ENCODE measurements at regions not wholly inside any gene's neighbourhood (a gene's known extent, or its start where the extent isn't known, plus 50 kb on each side); places are given as distances from the start of the nearest gene placed in this dataset.
A peak's percentile ranks its signal among the peaks of the same experiment; 100 is the strongest.

DNA sequence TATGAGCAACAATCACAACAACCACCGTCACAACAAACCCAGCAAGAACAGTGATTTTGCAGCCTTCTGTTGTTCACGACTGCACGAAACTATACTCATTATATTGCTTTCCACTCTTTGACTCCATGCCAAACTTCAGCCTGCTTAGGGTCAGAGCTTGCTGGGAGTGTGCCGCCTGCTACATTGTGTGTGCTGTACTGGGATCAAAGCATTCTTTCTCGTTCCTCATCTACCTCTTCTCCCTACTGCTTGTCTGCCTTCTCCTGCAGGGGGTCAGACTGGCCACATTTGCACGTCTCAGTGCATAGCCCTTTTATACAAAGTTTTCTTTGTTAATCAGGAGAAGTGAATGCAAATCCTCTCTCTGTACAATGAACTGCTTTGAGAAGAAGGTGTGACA, 401.6 kb upstream of the CITED2 start:
- 92% methylated on average over 6 of the region's 6 CpGs for WGBS
- H3K4me1 ChIP-seq (ENCODE audit: control insufficient read depth in 2 of 2, insufficient read depth in 2 of 2, low read length in 2 of 2), result no peaks in the 10 kb centered on the region
- no peak overlapping the region for H3K4me3 ChIP-seq (ENCODE audit: low read length in 2 of 2)
- no peaks in the 10 kb centered on the region for H3K27me3 ChIP-seq (ENCODE audit: control insufficient read depth in 2 of 2, insufficient read depth in 1 of 2, low read length in 1 of 2)
- H3K27ac ChIP-seq (ENCODE audit: low read depth in 1 of 2, low read length in 1 of 2), result no peak overlapping the region
- H3K9me3 ChIP-seq (ENCODE audit: control insufficient read depth in 2 of 2, insufficient read depth in 1 of 2, low read length in 1 of 2), result no peaks in the 10 kb centered on the region
- no peak for DNase-seq (ENCODE audit: low read depth in 6 of 9, low spot score in 9 of 9)
- no peaks in the 10 kb centered on the region for H3K36me3 ChIP-seq (ENCODE audit: control insufficient read depth in 2 of 2, insufficient read depth in 2 of 2, low read length in 1 of 2)

DNA sequence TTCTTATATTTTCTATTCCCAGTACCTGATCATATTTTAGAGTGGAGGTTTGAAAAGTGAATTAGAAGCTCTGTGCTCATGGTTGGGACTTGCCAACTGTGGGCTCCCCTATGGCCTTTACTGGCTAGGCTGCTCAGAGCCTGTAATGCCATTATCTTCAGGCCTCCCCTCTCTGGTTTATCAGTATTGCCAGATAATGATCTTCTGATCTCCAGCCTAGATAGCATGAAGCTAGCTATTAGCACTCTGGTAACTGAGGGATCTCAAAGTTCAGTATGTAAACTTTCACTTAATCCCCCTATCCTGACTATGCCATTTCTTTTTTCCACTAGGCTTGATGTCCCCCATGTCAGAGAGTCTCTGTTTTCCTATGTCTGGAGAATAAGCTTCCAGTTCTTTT, 393.7 kb upstream of the CITED2 start:
- DNase-seq (ENCODE audit: low read depth in 6 of 9, low spot score in 9 of 9), result no peak
- Histone ChIP-seq H3K4me3 (ENCODE audit: low read length in 2 of 2) (no peak overlapping the region), H3K4me1 (ENCODE audit: control insufficient read depth in 2 of 2, insufficient read depth in 2 of 2, low read length in 2 of 2) (no peaks in the 10 kb centered on the region), H3K27me3 (ENCODE audit: control insufficient read depth in 2 of 2, insufficient read depth in 1 of 2, low read length in 1 of 2) (no peaks in the 10 kb centered on the region), H3K9me3 (ENCODE audit: control insufficient read depth in 2 of 2, insufficient read depth in 1 of 2, low read length in 1 of 2) (no peaks in the 10 kb centered on the region), H3K36me3 (ENCODE audit: control insufficient read depth in 2 of 2, insufficient read depth in 2 of 2, low read length in 1 of 2) (no peaks in the 10 kb centered on the region), H3K27ac (ENCODE audit: low read depth in 1 of 2, low read length in 1 of 2) (no peak overlapping the region)

- Histone ChIP-seq H3K27me3 (ENCODE audit: control insufficient read depth in 2 of 2, insufficient read depth in 1 of 2, low read length in 1 of 2) (no peaks in the 10 kb centered on the region), H3K36me3 (ENCODE audit: control insufficient read depth in 2 of 2, insufficient read depth in 2 of 2, low read length in 1 of 2) (no peaks in the 10 kb centered on the region), H3K9me3 (ENCODE audit: control insufficient read depth in 2 of 2, insufficient read depth in 1 of 2, low read length in 1 of 2) (no peaks in the 10 kb centered on the region), H3K4me3 (ENCODE audit: low read length in 2 of 2) (no peak overlapping the region), H3K4me1 (ENCODE audit: control insufficient read depth in 2 of 2, insufficient read depth in 2 of 2, low read length in 2 of 2) (no peaks in the 10 kb centered on the region), H3K27ac (ENCODE audit: low read depth in 1 of 2, low read length in 1 of 2) (no peak overlapping the region)
- no peak for DNase-seq (ENCODE audit: low read depth in 6 of 9, low spot score in 9 of 9)
- 95% methylated on average over 2 of the region's 2 CpGs for WGBS
Measured at GRCh38 chr6:139766796-139767195, 392.3 kb upstream of the CITED2 start.

DNA sequence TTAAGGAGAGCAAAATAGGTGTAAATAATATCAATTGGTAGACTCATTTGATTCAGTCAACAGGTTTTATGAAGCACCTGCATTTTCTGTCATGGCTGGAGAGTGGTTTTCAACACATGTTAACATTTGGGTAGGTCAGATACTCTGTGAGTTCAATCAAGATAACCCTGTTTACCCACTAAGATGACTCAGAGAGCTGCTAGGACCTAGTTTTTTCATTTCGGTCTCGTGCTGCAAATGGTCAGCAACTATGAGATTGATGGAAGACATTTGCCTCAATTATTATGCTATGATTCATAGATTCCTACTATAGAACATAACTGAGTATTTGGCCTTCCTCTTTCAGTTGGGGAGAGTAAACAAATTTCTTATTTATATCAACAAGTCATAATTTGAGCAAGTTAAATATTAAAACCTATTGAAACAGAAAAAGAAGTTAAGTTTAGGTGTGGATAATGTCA, 391.4 kb upstream of the CITED2 start:
- Histone ChIP-seq H3K9me3 (ENCODE audit: control insufficient read depth in 2 of 2, insufficient read depth in 1 of 2, low read length in 1 of 2) (no peaks in the 10 kb centered on the region), H3K4me3 (ENCODE audit: low read length in 2 of 2) (no peak overlapping the region), H3K27ac (ENCODE audit: low read depth in 1 of 2, low read length in 1 of 2) (no peak overlapping the region), H3K36me3 (ENCODE audit: control insufficient read depth in 2 of 2, insufficient read depth in 2 of 2, low read length in 1 of 2) (no peaks in the 10 kb centered on the region), H3K27me3 (ENCODE audit: control insufficient read depth in 2 of 2, insufficient read depth in 1 of 2, low read length in 1 of 2) (no peaks in the 10 kb centered on the region), H3K4me1 (ENCODE audit: control insufficient read depth in 2 of 2, insufficient read depth in 2 of 2, low read length in 2 of 2) (no peaks in the 10 kb centered on the region)
- no peak for DNase-seq (ENCODE audit: low read depth in 6 of 9, low spot score in 9 of 9)
- 96% methylated on average over 2 of the region's 2 CpGs for WGBS

DNA sequence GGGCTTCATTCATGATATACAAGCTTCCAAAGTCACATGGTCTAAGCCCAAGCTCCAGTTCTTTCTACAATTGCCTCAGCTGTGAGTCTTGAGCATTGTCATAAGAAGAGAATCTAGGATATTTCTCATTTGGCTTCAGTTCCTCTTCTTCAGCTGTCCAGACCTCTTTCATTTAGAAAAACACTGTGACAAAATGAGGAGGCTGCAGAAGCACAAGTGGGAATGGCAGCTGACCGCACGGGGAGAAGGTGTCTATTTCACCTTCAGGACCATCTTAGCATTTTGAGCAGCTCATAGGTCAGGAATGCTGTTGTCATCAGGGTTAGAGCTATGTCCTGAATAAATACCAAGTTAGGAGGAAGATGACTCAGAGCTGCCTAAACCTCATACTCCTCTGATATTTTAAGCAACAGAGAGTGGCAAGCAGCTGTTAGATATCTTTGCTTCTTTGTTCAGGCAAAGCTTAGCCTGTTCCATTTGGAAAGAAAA, 390.1 kb upstream of the CITED2 start:
- DNase-seq (ENCODE audit: low read depth in 6 of 9, low spot score in 9 of 9), result peak in 3 of 9 donors; percentile 4 to 12 (median 11)
- H3K4me1 ChIP-seq (ENCODE audit: control insufficient read depth in 2 of 2, insufficient read depth in 2 of 2, low read length in 2 of 2), result no peaks in the 10 kb centered on the region
- H3K4me3 ChIP-seq (ENCODE audit: low read length in 2 of 2), result no peak overlapping the region
- no peaks in the 10 kb centered on the region for H3K9me3 ChIP-seq (ENCODE audit: control insufficient read depth in 2 of 2, insufficient read depth in 1 of 2, low read length in 1 of 2)
- peak overlapping the region in 1 of 2 donors; percentile 33 for H3K27ac ChIP-seq (ENCODE audit: low read depth in 1 of 2, low read length in 1 of 2)
- H3K36me3 ChIP-seq (ENCODE audit: control insufficient read depth in 2 of 2, insufficient read depth in 2 of 2, low read length in 1 of 2), result no peaks in the 10 kb centered on the region
- no peaks in the 10 kb centered on the region for H3K27me3 ChIP-seq (ENCODE audit: control insufficient read depth in 2 of 2, insufficient read depth in 1 of 2, low read length in 1 of 2)
- WGBS, result 83% methylated on average over 2 of the region's 2 CpGs

GRCh38 chr6:139763468-139764210, 389.2 kb upstream of the CITED2 start:
- no peaks in the 10 kb centered on the region for H3K36me3 ChIP-seq (ENCODE audit: control insufficient read depth in 2 of 2, insufficient read depth in 2 of 2, low read length in 1 of 2)
- DNase-seq (ENCODE audit: low read depth in 6 of 9, low spot score in 9 of 9), result no peak
- H3K27ac ChIP-seq (ENCODE audit: low read depth in 1 of 2, low read length in 1 of 2), result peak overlapping the region in 1 of 2 donors; percentile 31
- no peak overlapping the region for H3K4me3 ChIP-seq (ENCODE audit: low read length in 2 of 2)
- no peaks in the 10 kb centered on the region for H3K27me3 ChIP-seq (ENCODE audit: control insufficient read depth in 2 of 2, insufficient read depth in 1 of 2, low read length in 1 of 2)
- no peaks in the 10 kb centered on the region for H3K9me3 ChIP-seq (ENCODE audit: control insufficient read depth in 2 of 2, insufficient read depth in 1 of 2, low read length in 1 of 2)
- H3K4me1 ChIP-seq (ENCODE audit: control insufficient read depth in 2 of 2, insufficient read depth in 2 of 2, low read length in 2 of 2), result no peaks in the 10 kb centered on the region
- 93% methylated on average over 4 of the region's 4 CpGs for WGBS

DNA sequence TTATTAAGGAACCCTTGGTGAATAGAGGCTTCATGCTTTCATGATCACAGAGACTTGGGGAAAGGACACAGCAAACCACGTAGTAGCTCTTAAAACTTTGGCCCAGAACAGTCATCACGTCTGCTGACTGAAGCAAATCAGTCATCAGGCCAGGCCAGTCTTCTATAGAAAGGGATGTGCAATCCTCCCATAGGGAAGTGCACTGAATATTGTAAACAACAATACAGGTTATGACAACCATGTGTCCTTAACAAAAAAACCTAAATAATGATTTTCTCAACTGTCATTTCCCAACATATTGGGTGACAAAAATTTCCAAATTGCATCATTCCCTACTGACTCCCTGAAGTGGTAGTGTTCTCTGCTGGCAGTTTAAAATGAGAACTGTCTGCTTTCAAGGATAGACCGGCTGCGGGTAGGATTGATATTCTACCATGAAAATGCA, 388.2 kb upstream of the CITED2 start:
- peak in 1 of 9 donors; percentile 12 for DNase-seq (ENCODE audit: low read depth in 6 of 9, low spot score in 9 of 9)
- no peaks in the 10 kb centered on the region for H3K27me3 ChIP-seq (ENCODE audit: control insufficient read depth in 2 of 2, insufficient read depth in 1 of 2, low read length in 1 of 2)
- no peaks in the 10 kb centered on the region for H3K9me3 ChIP-seq (ENCODE audit: control insufficient read depth in 2 of 2, insufficient read depth in 1 of 2, low read length in 1 of 2)
- H3K4me1 ChIP-seq (ENCODE audit: control insufficient read depth in 2 of 2, insufficient read depth in 2 of 2, low read length in 2 of 2), result no peaks in the 10 kb centered on the region
- H3K27ac ChIP-seq (ENCODE audit: low read depth in 1 of 2, low read length in 1 of 2), result no peak overlapping the region
- 95% methylated on average over 4 of the region's 4 CpGs for WGBS
- H3K36me3 ChIP-seq (ENCODE audit: control insufficient read depth in 2 of 2, insufficient read depth in 2 of 2, low read length in 1 of 2), result no peaks in the 10 kb centered on the region
- H3K4me3 ChIP-seq (ENCODE audit: low read length in 2 of 2), result no peak overlapping the region

DNA sequence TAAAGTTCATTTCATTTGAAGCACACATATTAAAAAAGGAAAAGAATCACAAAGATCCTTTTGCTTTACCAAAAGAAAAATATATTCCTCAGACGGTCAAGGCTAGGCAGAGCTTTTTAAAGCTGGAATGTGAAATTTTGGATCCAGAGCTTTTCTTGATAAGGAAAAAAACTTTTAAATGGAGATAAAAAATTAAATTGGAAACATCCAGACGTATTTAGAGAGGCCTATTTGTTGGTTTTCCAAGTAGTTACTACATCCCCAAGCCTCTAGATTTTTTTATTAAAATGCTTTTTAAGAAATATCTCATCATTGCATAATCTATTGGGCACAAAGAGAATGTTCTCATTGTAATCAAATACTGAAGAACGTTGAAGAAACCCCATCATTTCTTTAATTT, 385.7 kb upstream of the CITED2 start:
- Histone ChIP-seq H3K4me1 (ENCODE audit: control insufficient read depth in 2 of 2, insufficient read depth in 2 of 2, low read length in 2 of 2) (no peaks in the 10 kb centered on the region), H3K4me3 (ENCODE audit: low read length in 2 of 2) (no peak overlapping the region), H3K9me3 (ENCODE audit: control insufficient read depth in 2 of 2, insufficient read depth in 1 of 2, low read length in 1 of 2) (no peaks in the 10 kb centered on the region), H3K27ac (ENCODE audit: low read depth in 1 of 2, low read length in 1 of 2) (no peak overlapping the region), H3K36me3 (ENCODE audit: control insufficient read depth in 2 of 2, insufficient read depth in 2 of 2, low read length in 1 of 2) (no peaks in the 10 kb centered on the region), H3K27me3 (ENCODE audit: control insufficient read depth in 2 of 2, insufficient read depth in 1 of 2, low read length in 1 of 2) (no peaks in the 10 kb centered on the region)
- 92% methylated on average over 3 of the region's 3 CpGs for WGBS
- no peak for DNase-seq (ENCODE audit: low read depth in 6 of 9, low spot score in 9 of 9)

GRCh38 chr6:139759086-139759485, 384.6 kb upstream of the CITED2 start:
- Histone ChIP-seq H3K4me1 (ENCODE audit: control insufficient read depth in 2 of 2, insufficient read depth in 2 of 2, low read length in 2 of 2) (no peaks in the 10 kb centered on the region), H3K27ac (ENCODE audit: low read depth in 1 of 2, low read length in 1 of 2) (no peak overlapping the region), H3K9me3 (ENCODE audit: control insufficient read depth in 2 of 2, insufficient read depth in 1 of 2, low read length in 1 of 2) (no peaks in the 10 kb centered on the region), H3K27me3 (ENCODE audit: control insufficient read depth in 2 of 2, insufficient read depth in 1 of 2, low read length in 1 of 2) (no peaks in the 10 kb centered on the region), H3K36me3 (ENCODE audit: control insufficient read depth in 2 of 2, insufficient read depth in 2 of 2, low read length in 1 of 2) (no peaks in the 10 kb centered on the region), H3K4me3 (ENCODE audit: low read length in 2 of 2) (no peak overlapping the region)
- no peak for DNase-seq (ENCODE audit: low read depth in 6 of 9, low spot score in 9 of 9)
- 98% methylated on average over 2 of the region's 2 CpGs for WGBS

All from thymus (tissue), 11 donors.